Gastroesophageal sphincter (tissue), 3 donors: ENCODE measurements at regions not wholly inside any gene's neighbourhood (a gene's known extent, or its start where the extent isn't known, plus 50 kb on each side); places are given as distances from the start of the nearest gene placed in this dataset.

Experiments used
- POLR2AphosphoS5 ChIP-seq: sonication (generic); formaldehyde crosslinking; IDR thresholded peaks from one replicate; pipeline ENCODE4 v1.6.1; 2017; ENCODE audit warnings: antibody characterized with exemption
- TF ChIP-seq, protein P1 (sequence below), 4 experiments: fragments of 200-600 bp in 2 of 4; fragments of 450-650 bp in 2 of 4; sonication (generic) in 1 of 4; IDR thresholded peaks; one replicate each; pipeline ENCODE4 v1.5.1; 2017 to 2019; ENCODE audit warnings: antibody characterized with exemption in 4 of 4, mild to moderate bottlenecking in 2 of 4, moderate library complexity in 2 of 4

DNA sequence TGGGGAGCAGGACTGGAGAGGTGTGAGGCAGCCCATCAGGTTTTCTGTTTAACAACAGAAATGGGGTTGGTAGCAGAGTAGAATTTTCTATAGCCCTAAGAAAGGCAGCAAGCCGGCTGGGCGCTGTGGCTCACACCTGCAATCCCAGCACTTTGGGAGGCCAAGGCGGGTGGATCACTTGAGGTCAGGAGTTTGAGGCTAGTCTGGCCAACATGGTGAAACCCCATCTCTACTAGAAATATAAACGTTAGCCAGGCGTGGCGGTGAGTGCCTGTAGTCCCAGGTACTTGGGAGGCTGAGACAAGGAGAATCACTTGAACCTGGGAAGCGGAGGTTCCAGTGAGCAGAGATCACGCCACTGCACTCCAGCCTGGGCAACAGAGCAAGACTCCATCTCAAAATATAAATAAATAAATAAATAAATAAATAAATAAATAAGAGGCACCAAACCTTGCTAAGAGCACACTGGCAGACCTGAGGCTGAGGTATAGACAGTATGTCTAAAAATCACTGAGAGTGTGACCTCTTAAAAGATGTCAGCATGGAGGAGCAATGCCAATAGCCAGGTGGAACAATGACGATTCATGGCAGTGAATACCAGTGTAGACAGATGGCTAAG, 115.6 kb downstream of the SLC38A4 start:
- TF ChIP-seq POLR2AphosphoS5 = no peak
- TF ChIP-seq, protein P1, sequence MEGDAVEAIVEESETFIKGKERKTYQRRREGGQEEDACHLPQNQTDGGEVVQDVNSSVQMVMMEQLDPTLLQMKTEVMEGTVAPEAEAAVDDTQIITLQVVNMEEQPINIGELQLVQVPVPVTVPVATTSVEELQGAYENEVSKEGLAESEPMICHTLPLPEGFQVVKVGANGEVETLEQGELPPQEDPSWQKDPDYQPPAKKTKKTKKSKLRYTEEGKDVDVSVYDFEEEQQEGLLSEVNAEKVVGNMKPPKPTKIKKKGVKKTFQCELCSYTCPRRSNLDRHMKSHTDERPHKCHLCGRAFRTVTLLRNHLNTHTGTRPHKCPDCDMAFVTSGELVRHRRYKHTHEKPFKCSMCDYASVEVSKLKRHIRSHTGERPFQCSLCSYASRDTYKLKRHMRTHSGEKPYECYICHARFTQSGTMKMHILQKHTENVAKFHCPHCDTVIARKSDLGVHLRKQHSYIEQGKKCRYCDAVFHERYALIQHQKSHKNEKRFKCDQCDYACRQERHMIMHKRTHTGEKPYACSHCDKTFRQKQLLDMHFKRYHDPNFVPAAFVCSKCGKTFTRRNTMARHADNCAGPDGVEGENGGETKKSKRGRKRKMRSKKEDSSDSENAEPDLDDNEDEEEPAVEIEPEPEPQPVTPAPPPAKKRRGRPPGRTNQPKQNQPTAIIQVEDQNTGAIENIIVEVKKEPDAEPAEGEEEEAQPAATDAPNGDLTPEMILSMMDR (IDR thresholded peaks at IDR 0.05) = no peak
